SU-DHL-6 (cell line): ENCODE measurements at regions not wholly inside any gene's neighbourhood (a gene's known extent, or its start where the extent isn't known, plus 50 kb on each side); places are given as distances from the start of the nearest gene placed in this dataset.

Experiments
- EZH2phosphoT487 ChIP-seq: fragments of 200-600 bp; sonication (generic), shearing (Covaris generic); conservative IDR thresholded peaks from 2 replicates; pipeline ENCODE4 v1.6.1; 2018; ENCODE audit warnings: mild to moderate bottlenecking, antibody characterized with exemption, low read length, moderate library complexity, mixed read lengths
- TF ChIP-seq, protein P1 (sequence below): fragments of 200-600 bp; sonication (generic); IDR thresholded peaks from one replicate; pipeline ENCODE4 v1.5.1; 2017; ENCODE audit warnings: antibody characterized with exemption, mild to moderate bottlenecking, low read length, moderate library complexity; ENCODE audit not compliant: insufficient read depth, poor library complexity, severe bottlenecking

- TF ChIP-seq, protein P1, sequence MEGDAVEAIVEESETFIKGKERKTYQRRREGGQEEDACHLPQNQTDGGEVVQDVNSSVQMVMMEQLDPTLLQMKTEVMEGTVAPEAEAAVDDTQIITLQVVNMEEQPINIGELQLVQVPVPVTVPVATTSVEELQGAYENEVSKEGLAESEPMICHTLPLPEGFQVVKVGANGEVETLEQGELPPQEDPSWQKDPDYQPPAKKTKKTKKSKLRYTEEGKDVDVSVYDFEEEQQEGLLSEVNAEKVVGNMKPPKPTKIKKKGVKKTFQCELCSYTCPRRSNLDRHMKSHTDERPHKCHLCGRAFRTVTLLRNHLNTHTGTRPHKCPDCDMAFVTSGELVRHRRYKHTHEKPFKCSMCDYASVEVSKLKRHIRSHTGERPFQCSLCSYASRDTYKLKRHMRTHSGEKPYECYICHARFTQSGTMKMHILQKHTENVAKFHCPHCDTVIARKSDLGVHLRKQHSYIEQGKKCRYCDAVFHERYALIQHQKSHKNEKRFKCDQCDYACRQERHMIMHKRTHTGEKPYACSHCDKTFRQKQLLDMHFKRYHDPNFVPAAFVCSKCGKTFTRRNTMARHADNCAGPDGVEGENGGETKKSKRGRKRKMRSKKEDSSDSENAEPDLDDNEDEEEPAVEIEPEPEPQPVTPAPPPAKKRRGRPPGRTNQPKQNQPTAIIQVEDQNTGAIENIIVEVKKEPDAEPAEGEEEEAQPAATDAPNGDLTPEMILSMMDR = no peak
- no peak for TF ChIP-seq EZH2phosphoT487
Observed at GRCh38 chr3:28155631-28156030, 85.8 kb upstream of the CMC1 start.
